HG03039 (cell line): ENCODE measurements at regions not wholly inside any gene's neighbourhood (a gene's known extent, or its start where the extent isn't known, plus 50 kb on each side); places are given as distances from the start of the nearest gene placed in this dataset.
A peak's percentile ranks its signal among the peaks of the same experiment; 100 is the strongest.

Experiments
- ATAC-seq: cut with Tn5 transposase; IDR thresholded peaks from one replicate; pipeline ENCODE4 v1.9.1; 2021; ENCODE audit warnings: mild to moderate bottlenecking, moderate library complexity; ENCODE audit not compliant: unreplicated experiment

DNA sequence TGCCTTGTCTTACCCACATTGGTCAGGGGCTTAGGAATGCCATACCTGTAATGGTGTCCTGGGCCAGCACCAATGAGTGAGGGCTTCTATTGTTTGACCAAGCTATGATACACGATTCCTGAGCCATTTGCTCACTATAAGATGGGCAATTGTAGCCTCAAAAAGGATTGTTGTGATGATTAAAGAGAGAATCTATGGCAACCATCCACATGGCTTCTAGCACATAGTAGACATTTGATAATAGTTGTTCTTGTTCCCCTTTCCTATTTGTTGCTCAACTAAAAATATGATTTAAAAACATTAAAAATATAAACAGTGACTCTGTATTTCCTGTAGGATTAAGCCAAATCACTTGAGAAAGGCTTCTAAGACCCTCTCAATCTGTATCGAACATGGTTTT, 366.1 kb downstream of the PCNX1 start:
- ATAC-seq, result no peak

DNA sequence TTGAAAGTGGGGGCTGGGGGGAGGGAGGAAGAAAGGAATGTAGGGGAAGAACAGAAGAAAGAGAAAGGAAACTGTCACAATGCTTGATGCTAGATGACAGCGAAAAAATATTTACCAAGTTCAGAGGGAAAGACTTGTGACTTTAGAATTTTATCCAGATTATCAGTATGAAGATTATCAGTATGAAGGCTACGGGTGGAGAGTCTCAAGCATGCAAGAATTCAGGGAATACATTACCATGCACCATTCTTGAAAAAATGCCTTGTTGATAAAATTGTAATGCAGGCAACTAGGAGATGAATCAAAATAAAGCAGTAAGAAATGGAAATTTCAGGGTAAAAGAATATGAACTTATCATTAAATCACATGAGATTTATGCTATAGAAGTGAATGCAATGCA, 376.8 kb downstream of the PCNX1 start:
- ATAC-seq, result no peak

DNA sequence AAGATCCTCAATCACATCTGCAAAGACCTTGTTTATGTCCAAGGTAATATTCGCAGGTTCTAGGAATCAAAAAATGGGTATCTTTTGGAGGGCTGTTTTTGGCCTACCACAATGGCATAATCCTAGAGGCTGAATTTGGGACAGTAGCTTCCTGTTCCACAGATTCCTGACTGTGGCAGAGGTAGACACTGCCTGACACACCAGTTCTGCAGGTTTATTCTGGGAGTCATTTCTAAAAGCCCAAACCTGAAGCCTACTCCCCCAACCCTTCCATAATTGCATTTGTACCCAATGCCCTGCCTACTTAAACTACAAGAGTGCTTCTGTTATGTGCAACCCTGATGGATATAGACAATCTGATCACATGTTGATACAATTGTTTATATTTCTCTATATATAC, 378.9 kb downstream of the PCNX1 start:
- ATAC-seq, result no peak

DNA sequence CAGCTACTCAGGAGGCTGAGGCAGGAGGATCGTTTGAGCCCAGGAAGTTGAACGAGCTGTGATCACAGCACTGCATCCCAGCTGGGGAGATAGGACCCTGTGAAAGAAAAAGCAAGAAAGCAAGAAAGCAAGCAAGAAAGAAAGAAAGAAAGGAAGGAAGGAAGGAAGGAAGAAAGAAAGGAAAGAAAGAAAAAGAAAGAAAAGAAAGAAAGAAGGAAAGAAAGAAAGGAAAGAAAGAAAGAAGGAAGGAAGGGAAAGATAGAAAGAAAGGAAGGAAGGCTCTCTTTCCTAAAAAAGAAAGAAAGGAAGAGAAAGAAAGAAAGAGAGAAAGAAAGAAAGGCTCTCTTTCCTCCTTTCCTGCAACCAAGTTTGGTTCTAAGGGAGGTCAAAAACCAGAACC, 380.3 kb downstream of the PCNX1 start:
- ATAC-seq, result no peak

DNA sequence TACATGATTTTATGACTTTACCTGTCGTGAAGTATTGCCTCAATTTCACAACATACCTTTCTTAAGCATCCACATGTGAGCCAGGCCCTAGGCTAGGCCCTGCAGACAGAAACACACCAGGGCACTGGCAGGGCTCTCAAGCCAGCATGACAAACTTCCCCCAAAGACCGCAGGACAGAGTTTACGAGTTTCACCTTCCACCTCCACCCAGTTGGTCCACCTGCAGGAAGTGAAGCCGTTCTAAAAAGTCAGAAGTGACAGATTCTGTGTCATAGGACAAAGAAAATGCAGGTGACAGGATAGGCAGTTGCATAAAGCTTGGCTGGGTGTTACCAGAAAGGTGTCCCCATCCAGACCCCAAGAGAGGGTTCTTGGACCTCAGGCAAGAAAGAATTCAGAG, 382.3 kb downstream of the PCNX1 start:
- no peak for ATAC-seq

DNA sequence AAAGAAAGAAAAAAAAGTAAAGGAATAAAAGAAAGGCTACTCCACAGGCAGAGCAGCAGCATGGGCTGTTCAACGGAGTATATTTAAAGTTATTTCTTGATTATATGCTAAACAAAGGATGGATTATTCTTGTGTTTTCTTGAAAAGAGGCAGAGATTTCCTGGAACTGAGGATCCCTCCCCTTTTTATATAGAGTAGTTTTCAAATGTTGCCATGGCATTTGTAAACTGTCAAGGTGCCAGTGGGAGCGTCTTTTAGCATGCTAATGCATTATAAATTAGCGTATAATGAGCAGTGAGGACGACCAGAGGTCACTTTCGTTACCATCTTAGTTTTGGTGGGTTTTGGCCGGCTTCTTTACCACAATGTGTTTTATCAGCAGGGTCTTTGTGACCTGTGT, 383.0 kb downstream of the PCNX1 start:
- no peak for ATAC-seq

DNA sequence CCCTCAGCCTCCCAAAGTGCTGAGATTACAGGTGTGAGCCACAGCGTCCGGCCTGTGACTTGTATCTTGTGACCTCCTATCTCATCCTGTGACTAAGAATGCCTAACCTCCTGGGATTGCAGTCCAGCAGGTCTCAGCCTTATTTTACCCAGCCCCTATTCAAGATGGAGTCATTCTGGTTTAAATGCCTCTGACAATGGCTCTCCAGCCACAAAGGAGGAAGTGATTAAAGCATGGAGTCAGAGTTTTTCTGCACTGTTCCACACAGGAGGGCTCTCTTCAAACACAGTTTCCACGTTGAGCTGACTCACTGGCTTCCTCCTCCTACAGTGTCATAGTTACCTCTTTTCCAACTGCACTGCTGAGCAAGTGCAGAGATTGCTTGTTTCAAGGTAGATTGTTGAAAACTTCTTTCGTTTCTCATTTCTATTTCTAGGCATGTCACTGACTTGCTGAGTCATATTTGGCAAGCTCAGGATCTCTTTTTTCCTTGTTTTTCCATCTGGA, 383.8 kb downstream of the PCNX1 start:
- ATAC-seq, result peak; percentile 55

DNA sequence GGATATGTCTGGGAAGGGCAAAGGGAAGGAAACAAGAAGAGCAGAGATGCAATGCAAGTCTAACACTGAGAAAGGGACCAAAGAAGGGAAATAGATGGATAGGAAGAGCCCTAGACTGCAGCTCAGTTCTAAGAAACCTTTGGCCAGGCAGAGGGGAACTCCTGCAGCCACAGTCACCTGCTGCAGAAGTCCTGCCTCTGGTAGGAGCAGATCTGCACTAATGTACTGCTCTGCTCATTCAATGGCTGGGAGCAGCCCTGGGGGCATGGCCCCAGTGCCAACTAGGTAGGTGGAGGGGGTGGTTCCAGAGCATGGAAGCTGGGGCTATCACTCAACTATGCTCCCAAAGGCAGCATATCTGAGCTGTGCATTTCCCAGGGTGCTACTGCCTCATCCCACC, 388.9 kb downstream of the PCNX1 start:
- no peak for ATAC-seq

DNA sequence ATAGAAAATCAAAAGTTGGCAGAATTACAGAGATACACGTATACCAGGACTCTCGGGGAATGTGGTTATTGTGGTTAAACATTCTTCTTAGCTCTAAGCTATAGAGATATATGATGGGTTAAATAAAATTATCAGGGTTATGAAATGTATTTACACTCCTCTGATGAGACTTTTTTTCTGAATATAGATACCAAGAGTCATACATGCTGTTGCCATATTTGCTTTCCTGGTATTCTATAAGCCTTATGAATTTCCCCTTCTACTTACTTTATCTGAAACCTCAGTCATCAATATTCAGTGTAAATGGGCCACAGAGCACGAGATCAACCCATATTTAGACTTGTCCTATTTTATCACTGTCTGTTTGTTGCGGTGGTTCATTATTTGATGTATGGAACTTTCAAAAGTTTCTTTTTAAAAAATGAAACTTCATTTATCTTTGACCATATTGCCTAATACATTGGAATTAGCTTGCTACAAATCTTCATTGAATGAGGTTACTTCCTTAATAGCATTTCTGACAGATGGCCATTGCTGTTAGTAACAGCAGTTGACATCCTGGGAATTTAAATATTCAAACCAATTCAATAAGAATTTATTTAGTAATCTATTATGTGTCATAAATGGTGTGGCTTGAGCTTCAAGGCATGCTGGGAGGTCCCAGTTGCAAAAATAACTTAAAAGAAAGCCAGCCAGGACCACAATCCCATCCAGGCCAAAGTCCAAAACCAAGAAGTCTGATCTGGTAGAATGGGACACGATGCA, 393.5 kb downstream of the PCNX1 start:
- ATAC-seq, result no peak

DNA sequence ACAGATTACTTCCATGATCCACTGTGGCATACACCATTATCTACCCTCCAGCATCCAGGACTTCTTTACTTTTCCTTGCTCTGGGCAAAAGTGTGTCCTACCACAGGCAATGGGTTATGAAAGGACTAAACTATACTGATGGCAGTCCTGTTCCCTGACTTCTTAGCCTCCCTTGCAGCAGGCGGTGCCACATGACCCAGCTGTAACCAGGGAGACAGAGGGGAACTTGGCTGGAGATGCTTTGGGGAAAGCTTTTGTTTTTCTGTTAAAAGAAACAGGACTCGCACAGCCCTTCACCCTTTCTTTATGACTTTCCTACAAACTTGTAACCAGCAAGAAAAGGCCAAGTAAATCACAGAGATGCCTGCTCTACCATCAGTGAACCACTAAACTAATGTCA, 394.4 kb downstream of the PCNX1 start:
- no peak for ATAC-seq

DNA sequence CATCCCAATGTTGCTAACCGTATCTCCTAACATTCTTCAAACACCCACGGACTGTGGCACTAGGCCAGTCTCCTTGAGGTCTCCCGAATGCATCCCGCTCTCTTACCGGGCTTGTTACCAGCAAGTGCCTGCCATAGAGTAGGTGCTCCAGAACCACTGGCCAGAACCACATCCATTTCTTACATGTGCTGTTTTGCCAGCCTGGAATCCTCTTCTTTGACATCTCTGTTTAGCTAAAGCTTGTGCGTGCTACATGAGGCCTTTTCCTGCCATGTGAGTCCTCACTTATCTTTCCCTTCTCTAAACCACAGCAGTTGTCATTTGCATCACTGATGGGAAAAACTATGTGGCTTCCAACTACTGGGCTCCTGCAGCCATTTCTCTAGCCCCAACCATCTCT, 397.4 kb downstream of the PCNX1 start:
- ATAC-seq, result no peak

DNA sequence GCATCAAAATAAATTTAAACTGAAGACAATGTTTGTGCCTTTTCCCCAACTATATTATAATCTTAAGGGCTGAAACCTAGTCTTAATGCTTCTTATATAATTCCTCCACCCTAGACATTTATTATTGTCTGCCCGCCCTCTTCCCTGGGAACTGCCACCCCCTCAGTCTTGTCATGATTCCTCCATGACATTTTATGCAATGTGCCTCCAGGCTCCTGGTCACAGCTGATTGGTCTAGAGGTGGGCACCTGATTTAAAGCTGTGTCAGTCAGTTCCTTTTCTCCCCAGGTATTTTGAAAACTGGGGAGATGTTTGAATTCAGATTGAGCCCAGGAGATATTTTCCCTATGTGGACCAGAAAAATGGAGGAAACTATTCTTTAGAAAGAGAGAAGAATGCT, 401.4 kb downstream of the PCNX1 start:
- no peak for ATAC-seq

DNA sequence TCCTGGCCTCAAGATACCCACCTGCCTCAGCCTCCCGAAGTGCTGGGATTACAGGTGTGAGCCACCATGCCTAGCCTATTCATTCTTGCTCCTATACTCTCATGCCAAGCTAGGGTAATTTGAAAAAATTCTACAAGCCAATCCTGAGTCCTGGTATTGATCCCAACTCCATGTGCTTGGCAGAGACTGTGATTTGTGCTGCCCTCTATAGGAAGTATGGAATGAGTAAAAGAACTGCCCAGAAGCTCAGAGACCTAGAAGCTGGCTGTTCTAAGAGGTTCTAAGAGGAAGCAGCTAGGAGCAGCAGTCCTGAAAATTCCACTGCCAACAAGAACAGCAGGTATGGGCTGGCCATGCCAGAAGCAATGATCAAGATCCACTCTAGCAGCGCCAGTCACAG, 402.5 kb downstream of the PCNX1 start:
- no peak for ATAC-seq

DNA sequence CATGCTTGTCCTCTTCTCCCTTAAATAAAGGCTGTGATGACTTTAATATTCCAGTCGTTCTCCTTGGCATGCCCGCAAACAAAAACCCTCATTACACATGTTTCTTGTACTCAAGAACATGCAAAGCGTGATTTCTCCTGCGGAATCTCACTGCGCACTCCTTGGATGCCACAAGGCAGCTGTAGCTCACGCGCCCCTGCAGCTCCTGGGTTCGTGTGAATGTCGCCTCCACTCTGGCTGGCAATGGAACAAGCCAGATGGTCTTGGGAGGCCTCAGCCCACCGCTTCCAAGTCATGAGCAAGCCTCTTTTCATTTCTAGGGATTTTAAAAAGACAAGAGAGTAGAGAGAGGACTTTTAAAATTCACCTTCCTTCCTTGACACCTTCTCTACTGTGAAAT, 403.8 kb downstream of the PCNX1 start:
- no peak for ATAC-seq

DNA sequence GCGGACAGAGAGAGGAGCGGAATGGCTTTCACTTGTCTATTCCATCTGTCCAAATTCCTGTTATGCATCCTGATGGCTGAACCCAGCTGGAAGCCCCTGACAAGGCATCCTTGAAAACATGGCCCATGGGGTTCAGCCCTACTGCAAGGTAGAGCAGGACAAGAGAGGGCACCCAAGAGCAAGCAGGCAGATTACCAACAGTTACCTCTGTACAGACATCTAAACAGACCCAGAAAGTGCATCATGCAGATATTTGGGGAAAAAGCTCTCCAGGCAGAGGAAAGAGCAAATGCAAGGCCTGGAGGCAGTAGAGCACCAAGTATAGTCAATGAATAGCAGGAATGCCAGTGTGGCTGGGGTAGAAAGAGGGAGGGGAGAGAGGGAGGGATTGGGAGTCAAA, 407.5 kb downstream of the PCNX1 start:
- no peak for ATAC-seq

DNA sequence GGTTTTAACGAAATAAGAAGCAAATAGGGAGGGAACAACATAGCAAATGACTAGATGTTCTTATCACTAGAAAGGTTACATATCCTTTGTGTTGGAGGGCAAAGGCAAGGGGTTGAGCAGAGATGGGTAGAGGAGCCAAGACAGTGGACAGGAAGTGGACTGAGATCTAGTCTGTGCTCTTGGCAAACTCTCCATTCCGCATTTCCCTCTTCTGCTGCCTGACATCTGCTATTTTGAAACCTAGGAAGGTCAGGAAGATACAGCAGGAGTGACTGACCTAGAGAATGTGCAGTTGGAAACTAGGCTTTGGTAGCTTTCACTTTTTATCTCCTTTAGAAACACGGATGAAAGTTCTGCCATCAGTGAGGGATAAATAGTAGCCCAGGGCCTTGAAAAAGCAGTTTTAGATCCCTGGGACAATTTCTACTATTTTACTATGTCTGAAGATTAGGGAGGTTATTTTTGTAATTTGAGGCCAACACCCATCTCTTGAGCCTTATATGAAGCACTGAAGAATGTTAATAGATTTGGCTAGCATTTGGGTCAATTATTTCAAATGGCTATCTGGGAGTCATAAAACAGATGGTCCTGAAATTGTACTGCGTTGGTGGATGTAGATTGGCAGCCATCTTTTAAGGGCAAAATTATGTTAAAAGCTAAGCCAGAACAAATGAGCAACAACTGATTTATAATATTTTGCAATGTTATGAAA, 410.3 kb downstream of the PCNX1 start:
- no peak for ATAC-seq

DNA sequence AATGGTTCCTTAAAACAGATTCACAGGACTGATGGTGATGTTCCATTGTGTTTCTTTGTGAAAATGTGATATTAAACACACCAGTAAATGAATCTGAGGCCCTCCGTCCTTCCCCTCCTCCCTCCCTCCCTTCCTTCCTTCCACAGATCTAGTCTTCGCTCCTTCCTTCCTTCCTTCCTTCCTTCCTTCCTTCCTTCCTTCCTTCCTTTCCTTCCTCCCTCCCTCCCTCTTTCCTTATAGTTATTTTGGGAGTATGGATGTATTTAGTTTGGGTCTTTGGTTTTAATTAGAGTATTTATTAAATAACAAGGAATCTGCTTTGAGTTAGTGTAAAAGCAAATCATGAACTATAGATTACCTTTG, 410.8 kb downstream of the PCNX1 start:
- ATAC-seq, result no peak

DNA sequence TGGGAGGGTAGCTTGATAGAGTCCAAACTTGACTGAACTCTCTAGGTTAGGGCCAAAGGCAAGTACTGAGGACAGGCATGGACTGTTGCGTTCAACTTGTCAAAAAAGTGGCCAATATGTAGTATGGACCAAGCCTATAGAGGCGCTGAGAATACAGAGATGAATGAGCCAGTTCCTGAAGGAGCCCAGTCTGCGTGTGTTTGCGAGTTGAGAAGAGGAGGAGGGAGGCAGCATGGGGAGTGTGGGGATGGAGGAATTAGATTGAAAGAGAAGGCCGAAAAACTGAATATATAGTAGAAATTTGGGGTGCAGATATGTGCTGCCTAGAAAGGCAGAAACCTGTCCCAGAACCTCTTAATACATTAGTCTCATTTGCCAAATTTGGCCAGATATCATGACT, 412.4 kb downstream of the PCNX1 start:
- ATAC-seq, result no peak

DNA sequence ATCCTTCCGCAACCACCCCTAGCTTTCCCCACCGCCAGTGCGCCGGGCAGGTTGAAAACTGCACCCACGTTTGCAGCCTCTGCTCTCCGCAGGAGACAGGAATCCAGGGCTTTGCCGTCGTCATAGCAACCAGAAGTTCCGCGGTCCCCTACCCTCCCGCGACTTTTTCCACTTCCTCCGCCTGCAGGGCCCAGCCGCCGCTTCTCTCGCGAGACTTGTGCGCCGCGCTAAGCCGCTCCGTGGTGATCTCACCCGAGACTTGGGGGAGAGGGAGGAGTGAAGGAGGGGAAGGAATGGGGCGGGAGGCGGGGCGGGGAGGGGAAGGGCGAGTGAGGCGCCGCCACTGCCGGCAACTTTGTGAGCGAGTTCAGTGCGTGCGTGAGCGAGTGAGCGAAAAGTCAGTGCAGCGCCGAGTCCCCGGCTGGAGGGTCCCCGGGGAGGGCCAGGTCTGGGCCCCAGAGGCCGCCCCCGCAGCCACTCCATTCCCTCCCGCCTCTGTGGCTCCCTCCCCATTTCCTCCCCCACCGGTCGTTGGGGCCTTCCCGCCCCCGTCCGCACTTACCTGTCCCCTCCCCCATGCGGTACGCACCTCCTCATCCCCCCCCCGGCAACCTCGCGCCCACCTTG, 413.0 kb downstream of the PCNX1 start, which contains the start of gene SIPA1L1:
Gene SIPA1L1 (plus strand): TSS at position 370 of the 627 bp plus-strand sequence.
- peak; percentile 80 for ATAC-seq

DNA sequence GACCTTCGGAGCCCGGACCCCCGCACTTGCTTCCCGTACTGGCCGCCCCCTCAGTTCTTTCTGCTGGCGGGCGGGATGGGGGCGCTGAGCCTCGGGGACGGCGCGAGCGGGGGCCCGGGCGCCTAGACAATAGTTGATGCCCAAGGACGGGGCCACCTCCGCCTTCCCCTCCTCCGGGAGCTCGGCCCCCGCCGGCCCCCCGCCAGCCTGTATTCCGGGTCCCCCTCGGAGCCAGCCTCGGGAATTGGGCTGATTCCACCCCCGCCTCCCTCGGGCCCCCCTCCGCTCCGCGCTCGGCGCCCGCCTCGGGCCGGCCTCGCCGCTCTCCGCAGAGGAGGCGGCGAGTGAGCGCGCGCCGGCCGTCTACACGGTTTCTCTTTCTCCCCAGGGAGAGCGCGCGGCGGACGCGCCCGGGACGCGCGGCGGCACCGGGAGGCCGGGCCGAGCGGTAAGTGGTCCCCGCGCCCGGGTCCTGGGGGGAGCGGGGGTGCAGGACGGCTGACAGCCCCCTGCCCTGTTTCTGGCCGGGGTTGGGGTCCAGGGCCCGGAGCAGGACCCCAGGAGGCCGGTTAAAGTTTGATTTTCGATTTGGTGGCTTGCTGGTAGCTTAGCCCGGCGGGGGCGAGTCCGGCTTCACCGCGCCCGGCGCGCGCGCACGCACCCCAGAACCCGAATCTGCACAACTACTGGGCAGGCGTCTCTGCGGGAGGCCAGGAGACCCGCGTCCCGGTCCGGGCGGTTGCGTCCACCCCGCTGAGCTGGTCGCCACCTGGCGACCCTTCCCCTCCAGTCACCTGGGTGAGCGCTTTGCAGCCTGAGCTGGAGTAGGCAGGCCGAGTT, 413.7 kb downstream of the PCNX1 start:
- ATAC-seq, result peak; percentile 35
